ENCODE measurements at regions not wholly inside any gene's neighbourhood (a gene's known extent, or its start where the extent isn't known, plus 50 kb on each side); places are given as distances from the start of the nearest gene placed in this dataset.

DNA sequence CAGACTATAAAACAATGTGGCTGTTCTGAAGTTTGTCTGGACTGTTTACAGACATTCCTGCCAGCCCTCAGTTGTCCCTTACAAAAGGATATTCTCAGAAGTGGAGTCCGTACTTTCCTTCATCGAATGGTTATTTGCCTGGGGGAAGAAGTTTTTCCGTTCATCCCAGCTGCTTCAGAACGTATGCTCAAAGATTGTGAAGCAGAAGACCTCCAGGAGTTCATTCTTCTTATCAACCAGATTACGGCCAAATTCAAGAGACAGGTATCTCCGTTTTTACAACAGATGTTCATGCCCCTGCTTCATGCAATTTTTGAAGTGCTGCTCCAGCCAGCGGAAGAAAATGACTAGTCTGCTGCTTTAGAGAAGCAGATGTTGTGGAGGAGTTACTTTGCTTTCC, 174.3 kb upstream of the NUPR2 start (continued):
- TF ChIP-seq, protein P1, sequence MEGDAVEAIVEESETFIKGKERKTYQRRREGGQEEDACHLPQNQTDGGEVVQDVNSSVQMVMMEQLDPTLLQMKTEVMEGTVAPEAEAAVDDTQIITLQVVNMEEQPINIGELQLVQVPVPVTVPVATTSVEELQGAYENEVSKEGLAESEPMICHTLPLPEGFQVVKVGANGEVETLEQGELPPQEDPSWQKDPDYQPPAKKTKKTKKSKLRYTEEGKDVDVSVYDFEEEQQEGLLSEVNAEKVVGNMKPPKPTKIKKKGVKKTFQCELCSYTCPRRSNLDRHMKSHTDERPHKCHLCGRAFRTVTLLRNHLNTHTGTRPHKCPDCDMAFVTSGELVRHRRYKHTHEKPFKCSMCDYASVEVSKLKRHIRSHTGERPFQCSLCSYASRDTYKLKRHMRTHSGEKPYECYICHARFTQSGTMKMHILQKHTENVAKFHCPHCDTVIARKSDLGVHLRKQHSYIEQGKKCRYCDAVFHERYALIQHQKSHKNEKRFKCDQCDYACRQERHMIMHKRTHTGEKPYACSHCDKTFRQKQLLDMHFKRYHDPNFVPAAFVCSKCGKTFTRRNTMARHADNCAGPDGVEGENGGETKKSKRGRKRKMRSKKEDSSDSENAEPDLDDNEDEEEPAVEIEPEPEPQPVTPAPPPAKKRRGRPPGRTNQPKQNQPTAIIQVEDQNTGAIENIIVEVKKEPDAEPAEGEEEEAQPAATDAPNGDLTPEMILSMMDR (conservative IDR thresholded peaks at IDR 0.05; ENCODE audit: low read depth in 2 of 2) = no peak
- no peak for TF ChIP-seq JUNB (IDR thresholded peaks at IDR 0.05; ENCODE audit: unreplicated experiment)
- TF ChIP-seq, protein P2, sequence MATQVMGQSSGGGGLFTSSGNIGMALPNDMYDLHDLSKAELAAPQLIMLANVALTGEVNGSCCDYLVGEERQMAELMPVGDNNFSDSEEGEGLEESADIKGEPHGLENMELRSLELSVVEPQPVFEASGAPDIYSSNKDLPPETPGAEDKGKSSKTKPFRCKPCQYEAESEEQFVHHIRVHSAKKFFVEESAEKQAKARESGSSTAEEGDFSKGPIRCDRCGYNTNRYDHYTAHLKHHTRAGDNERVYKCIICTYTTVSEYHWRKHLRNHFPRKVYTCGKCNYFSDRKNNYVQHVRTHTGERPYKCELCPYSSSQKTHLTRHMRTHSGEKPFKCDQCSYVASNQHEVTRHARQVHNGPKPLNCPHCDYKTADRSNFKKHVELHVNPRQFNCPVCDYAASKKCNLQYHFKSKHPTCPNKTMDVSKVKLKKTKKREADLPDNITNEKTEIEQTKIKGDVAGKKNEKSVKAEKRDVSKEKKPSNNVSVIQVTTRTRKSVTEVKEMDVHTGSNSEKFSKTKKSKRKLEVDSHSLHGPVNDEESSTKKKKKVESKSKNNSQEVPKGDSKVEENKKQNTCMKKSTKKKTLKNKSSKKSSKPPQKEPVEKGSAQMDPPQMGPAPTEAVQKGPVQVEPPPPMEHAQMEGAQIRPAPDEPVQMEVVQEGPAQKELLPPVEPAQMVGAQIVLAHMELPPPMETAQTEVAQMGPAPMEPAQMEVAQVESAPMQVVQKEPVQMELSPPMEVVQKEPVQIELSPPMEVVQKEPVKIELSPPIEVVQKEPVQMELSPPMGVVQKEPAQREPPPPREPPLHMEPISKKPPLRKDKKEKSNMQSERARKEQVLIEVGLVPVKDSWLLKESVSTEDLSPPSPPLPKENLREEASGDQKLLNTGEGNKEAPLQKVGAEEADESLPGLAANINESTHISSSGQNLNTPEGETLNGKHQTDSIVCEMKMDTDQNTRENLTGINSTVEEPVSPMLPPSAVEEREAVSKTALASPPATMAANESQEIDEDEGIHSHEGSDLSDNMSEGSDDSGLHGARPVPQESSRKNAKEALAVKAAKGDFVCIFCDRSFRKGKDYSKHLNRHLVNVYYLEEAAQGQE (IDR thresholded peaks at IDR 0.05; ENCODE audit: unreplicated experiment) = no peak
- TF ChIP-seq, protein P3, sequence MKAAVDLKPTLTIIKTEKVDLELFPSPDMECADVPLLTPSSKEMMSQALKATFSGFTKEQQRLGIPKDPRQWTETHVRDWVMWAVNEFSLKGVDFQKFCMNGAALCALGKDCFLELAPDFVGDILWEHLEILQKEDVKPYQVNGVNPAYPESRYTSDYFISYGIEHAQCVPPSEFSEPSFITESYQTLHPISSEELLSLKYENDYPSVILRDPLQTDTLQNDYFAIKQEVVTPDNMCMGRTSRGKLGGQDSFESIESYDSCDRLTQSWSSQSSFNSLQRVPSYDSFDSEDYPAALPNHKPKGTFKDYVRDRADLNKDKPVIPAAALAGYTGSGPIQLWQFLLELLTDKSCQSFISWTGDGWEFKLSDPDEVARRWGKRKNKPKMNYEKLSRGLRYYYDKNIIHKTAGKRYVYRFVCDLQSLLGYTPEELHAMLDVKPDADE (IDR thresholded peaks at IDR 0.05) = no peak
- TF ChIP-seq ZNF331 (CRISPR knock-in tag; IDR thresholded peaks at IDR 0.05; ENCODE audit: low read depth) = no peak

DNA sequence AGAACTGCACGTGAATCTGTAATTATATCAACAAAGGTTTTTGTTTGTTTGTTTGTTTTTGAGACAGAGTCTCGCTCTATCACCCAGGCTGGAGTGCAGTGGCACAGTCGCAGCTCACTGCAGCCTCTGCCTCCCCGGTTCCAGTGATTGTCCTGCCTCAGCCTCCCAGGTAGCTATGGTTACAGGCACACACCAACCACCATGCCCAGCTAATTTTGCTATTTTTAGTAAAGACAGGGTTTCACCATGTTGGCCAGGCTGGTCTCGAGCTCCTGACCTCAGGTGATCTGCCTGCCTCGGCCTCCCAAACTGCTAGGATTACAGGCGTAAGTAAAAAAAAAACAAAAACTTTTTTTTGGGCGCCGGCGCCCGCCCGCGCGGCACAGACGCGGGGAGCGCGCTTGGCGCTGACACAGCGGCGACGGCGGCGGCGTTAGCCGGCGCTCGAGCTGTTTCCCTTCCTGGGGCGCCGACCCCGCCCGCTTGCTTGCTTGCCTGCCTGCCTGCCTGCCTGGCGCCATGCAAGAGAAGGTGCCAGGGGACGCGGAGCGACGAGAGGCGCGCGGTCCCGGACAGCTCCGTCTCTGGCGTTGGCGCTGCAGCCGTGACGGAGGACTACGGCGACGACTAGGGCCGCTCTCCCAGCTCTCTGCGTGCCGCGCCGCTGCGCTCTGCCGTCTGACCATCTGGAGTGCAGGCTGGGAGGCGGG, 171.4 kb upstream of the NUPR2 start:
- ATAC-seq = no peak
- TF ChIP-seq EZH2phosphoT487 (IDR thresholded peaks at IDR 0.05; ENCODE audit: unreplicated experiment) (no peak), JUNB (IDR thresholded peaks at IDR 0.05; ENCODE audit: unreplicated experiment) (no peak), ZNF114 (CRISPR knock-in tag; IDR thresholded peaks at IDR 0.05) (no peak), CREB1 (CRISPR knock-in tag; IDR thresholded peaks at IDR 0.05; ENCODE audit: low read depth) (no peak), EZH2 (IDR thresholded peaks at IDR 0.05; ENCODE audit: low read depth, unreplicated experiment) (no peak), ZNF331 (CRISPR knock-in tag; IDR thresholded peaks at IDR 0.05; ENCODE audit: low read depth) (no peak)
- TF ChIP-seq, protein P3 (IDR thresholded peaks at IDR 0.05) = no peak
- TF ChIP-seq, protein P4, sequence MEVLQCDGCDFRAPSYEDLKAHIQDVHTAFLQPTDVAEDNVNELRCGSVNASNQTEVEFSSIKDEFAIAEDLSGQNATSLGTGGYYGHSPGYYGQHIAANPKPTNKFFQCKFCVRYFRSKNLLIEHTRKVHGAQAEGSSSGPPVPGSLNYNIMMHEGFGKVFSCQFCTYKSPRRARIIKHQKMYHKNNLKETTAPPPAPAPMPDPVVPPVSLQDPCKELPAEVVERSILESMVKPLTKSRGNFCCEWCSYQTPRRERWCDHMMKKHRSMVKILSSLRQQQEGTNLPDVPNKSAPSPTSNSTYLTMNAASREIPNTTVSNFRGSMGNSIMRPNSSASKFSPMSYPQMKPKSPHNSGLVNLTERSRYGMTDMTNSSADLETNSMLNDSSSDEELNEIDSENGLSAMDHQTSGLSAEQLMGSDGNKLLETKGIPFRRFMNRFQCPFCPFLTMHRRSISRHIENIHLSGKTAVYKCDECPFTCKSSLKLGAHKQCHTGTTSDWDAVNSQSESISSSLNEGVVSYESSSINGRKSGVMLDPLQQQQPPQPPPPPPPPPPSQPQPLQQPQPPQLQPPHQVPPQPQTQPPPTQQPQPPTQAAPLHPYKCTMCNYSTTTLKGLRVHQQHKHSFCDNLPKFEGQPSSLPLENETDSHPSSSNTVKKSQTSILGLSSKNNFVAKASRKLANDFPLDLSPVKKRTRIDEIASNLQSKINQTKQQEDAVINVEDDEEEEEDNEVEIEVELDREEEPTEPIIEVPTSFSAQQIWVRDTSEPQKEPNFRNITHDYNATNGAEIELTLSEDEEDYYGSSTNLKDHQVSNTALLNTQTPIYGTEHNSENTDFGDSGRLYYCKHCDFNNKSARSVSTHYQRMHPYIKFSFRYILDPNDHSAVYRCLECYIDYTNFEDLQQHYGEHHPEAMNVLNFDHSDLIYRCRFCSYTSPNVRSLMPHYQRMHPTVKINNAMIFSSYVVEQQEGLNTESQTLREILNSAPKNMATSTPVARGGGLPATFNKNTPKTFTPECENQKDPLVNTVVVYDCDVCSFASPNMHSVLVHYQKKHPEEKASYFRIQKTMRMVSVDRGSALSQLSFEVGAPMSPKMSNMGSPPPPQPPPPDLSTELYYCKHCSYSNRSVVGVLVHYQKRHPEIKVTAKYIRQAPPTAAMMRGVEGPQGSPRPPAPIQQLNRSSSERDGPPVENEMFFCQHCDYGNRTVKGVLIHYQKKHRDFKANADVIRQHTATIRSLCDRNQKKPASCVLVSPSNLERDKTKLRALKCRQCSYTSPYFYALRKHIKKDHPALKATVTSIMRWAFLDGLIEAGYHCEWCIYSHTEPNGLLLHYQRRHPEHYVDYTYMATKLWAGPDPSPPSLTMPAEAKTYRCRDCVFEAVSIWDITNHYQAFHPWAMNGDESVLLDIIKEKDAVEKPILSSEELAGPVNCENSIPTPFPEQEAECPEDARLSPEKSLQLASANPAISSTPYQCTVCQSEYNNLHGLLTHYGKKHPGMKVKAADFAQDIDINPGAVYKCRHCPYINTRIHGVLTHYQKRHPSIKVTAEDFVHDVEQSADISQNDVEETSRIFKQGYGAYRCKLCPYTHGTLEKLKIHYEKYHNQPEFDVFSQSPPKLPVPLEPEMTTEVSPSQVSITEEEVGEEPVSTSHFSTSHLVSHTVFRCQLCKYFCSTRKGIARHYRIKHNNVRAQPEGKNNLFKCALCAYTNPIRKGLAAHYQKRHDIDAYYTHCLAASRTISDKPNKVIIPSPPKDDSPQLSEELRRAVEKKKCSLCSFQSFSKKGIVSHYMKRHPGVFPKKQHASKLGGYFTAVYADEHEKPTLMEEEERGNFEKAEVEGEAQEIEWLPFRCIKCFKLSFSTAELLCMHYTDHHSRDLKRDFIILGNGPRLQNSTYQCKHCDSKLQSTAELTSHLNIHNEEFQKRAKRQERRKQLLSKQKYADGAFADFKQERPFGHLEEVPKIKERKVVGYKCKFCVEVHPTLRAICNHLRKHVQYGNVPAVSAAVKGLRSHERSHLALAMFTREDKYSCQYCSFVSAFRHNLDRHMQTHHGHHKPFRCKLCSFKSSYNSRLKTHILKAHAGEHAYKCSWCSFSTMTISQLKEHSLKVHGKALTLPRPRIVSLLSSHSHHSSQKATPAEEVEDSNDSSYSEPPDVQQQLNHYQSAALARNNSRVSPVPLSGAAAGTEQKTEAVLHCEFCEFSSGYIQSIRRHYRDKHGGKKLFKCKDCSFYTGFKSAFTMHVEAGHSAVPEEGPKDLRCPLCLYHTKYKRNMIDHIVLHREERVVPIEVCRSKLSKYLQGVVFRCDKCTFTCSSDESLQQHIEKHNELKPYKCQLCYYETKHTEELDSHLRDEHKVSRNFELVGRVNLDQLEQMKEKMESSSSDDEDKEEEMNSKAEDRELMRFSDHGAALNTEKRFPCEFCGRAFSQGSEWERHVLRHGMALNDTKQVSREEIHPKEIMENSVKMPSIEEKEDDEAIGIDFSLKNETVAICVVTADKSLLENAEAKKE (CRISPR knock-in tag; IDR thresholded peaks at IDR 0.05) = no peak

More for the DNA sequence above, 171.4 kb upstream of the NUPR2 start:
- H3K4me3 ChIP-seq = no peak overlapping the region
- H3K27me3 ChIP-seq (ENCODE audit: insufficient read depth) = no peaks in the 10 kb centered on the region
- peaks cover 8% of the 10 kb centered on the region; the same call in 1 of the 2 replicates for H3K36me3 ChIP-seq (ENCODE audit: insufficient read depth)
- H3K27ac ChIP-seq (ENCODE audit: low read depth) = no peak overlapping the region
- H3F3A ChIP-seq (replicated peaks; ENCODE audit: low read depth) = no peaks in the 10 kb centered on the region
- Mint-ChIP-seq H3K27me3 (ENCODE audit: insufficient read depth, low read depth, poor library complexity) (peaks cover 3% of the 10 kb centered on the region), H3K4me3 (no peak overlapping the region), H3K4me1 (no peaks in the 10 kb centered on the region), H3K36me3 (ENCODE audit: low read depth) (peaks cover 41% of the 10 kb centered on the region), H3K9me3 (peaks cover 87% of the 10 kb centered on the region), H3K27ac (no peak overlapping the region)
- H4K20me1 ChIP-seq (replicated peaks; ENCODE audit: insufficient read depth) = no peaks in the 10 kb centered on the region
- H3K4me1 ChIP-seq (ENCODE audit: insufficient read depth) = no peaks in the 10 kb centered on the region
- H2AFZ ChIP-seq = no peak overlapping the region
- DNase-seq (ENCODE audit: low spot score) = no peak
- H3K4me2 ChIP-seq = no peak overlapping the region
- no peaks in the 10 kb centered on the region for H3K79me2 ChIP-seq (replicated peaks; ENCODE audit: insufficient read depth)
- no peaks in the 10 kb centered on the region for H3K9me2 ChIP-seq (ENCODE audit: insufficient read depth)
